Stimulated activated CD4-positive, alpha-beta T cell treated with anti-CD3 and anti-CD28 coated beads, Interleukin-1b, Interleukin-23, amount 100 ng/mL, for 1 hour (primary cell): ENCODE measurements at regions not wholly inside any gene's neighbourhood (a gene's known extent, or its start where the extent isn't known, plus 50 kb on each side); places are given as distances from the start of the nearest gene placed in this dataset.
"Not testable (repeated sequence)": the region's sequence is repeated elsewhere in the genome, so short reads cannot be mapped to it uniquely, and the experiment has no call there.

Source experiments
- DNase-seq, 2 donors: peaks; one replicate each; pipeline ENCODE4 v3.0.0-alpha.2; 2020; ENCODE audit warnings: low read depth in 2 of 2

DNA sequence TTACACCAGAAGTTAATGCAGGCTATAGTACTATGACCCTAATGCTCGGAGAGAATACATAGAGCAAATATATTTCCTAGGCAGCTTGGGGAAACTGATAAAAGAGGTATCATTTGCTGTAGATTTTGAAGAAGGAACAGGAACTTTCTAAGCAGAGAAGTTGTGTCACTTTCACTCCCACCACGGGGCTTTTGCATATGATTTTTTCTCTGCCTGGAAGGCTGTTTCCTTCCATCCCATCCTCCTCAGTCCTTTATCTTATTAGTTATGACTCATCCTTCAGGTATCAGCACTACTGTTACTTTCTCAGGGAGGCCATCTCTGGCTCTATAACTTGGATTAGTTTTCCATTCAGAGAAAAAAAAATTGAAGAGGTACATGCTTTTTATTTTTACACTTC, 2006.1 kb upstream of the WWC1 start:
- no peak for DNase-seq

DNA sequence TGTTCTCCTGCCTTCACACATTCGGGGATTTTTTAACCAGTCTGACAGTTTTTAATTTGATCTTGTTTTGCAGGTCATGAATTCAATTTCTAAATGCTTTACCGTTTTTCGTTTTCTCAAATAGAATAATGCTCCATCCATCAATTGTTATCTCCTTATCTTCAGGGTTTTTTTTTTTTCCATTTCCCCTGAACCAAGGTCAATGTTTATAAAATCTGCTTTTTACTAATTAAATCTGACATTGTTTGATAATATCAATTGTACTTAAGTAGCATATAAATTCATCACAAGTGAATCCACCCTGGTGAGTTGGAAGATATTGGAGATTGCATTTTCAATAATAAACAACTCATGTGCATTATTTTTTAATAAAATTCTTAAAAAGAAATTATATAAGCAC, 2004.6 kb upstream of the WWC1 start:
- no peak for DNase-seq

- no peak for DNase-seq
Observed at GRCh38 chr5:166287866-166288265, 2003.6 kb upstream of the WWC1 start.

- not testable (repeated sequence) for DNase-seq
Observed at GRCh38 chr5:166291800-166292199, 1999.6 kb upstream of the WWC1 start.

GRCh38 chr5:166293892-166294291, 1997.6 kb upstream of the WWC1 start:
- DNase-seq = no peak

- no peak for DNase-seq
Observed at GRCh38 chr5:166302166-166302565, 1989.3 kb upstream of the WWC1 start.

DNA sequence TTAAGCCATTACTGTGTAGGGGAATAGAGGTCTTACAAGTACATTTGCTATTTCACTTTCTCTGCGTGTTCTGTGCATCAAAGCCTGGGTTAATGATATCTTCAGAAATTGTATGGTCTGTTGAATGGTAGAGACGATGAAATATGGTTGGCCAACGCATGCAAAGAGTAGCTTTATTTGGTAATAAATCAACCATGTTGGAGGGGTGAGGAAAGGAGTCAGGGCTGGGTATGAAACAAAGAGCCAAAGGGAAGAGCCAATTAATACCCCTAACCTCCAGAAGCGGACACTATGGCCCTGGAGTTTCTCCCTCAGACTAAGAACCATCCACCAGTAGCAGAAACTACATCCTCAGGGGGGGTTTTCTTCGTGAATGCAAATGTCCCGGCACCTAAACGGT, 1974.0 kb upstream of the WWC1 start:
- DNase-seq = no peak

DNA sequence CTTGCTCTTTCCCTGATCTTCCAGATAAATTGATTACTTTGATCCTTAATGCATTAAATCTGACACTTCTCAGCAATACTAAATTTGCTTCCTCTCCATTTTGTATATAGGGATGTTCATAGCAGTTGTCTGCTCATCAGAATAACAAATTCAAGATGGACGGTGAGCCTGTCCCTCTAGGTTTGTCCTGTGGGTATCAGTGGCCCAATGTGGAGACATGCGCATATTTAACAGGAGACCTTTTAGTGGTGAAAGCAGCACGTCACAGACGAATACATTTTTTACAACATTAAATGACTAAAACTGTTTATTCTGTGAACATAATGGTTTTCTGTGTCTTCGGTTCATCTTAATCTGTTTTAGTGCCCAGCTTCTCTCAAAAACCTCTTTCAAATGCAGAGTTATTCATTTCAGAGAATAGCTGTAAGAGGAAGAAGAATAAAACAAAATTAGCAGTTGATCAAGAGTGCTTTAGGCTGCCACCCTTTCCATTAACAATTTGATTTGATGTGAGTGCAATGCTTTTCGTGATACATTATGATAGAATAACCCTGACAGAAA, 1970.4 kb upstream of the WWC1 start:
- DNase-seq = no peak

GRCh38 chr5:166324372-166324771, 1967.1 kb upstream of the WWC1 start:
- no peak for DNase-seq

- DNase-seq = no peak
Observed at GRCh38 chr5:166329149-166329800, 1962.2 kb upstream of the WWC1 start.

DNA sequence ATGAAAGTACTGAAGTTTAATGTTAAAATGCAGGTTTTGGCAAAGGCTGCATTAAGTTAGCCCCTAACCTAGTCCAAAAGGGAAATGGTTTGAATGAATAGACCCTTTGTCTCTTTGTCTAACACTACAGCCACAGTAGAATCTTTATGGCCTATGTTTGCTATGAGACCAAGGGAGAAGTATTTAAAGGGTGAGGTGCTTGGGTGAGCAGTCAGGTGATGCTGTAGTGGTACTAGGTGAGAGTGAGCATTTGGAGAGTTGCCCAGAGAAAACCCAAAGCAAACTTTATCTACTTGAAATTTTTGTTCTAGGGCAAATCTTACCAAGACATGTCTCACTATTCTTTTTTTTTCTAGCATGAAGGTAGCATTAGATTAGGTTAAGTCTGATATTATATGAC, 1961.4 kb upstream of the WWC1 start:
- DNase-seq = no peak

GRCh38 chr5:166331521-166331920, 1959.9 kb upstream of the WWC1 start:
- DNase-seq = no peak

GRCh38 chr5:166338801-166339200, 1952.6 kb upstream of the WWC1 start:
- DNase-seq = no peak

- DNase-seq = no peak
Observed at GRCh38 chr5:166340039-166340438, 1951.4 kb upstream of the WWC1 start.

DNA sequence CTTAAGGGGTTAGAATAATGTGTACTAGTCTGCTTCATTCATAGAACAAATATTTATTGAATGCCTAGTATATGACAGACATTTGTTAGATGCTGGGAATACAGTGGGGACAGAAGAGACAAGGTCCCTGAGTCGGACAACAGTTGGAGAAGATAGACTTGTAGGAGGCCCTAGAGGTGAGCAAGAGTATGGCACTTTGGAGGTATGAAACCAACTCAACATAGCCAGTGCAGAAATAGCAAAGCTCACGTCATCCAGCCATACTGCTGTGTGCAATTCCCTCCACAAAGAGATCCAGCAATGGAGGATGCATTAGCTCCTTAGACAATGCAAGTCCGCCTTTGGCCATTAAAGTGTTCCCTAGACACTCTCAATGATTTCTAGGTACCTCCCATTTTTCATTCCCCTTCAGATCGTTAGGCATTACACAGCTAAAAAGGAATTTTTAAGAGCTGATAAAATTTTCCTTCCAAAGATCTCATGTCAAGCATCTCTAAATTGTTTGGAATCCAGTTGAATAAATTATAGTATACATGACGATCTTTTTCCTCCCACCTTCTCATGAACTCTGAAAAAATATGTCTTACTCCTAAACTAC, 1949.6 kb upstream of the WWC1 start:
- no peak for DNase-seq

- no peak for DNase-seq
Observed at GRCh38 chr5:166342402-166342801, 1949.0 kb upstream of the WWC1 start.

GRCh38 chr5:166346726-166347374, 1944.6 kb upstream of the WWC1 start:
- no peak for DNase-seq

DNA sequence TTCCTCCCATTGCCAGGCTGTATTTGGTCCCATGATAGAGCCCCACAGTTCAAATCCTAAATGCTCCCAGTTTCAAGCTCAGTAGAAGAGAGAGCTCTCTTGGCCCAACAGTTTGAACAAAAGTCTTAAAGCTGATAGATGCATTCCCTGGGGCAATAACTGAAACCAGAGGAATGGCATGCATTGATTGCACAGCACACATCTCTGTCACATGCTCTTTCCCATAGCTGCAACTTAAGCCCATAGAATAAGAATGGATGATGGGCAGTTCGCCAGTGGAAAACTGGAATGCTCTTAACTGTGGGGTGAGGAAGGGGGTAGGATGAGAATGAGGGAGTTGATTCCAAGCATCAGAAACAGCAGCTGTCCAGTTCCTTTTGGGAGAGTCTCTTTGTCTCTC, 1942.4 kb upstream of the WWC1 start:
- no peak for DNase-seq

- DNase-seq = no peak
Observed at GRCh38 chr5:166353580-166353979, 1937.9 kb upstream of the WWC1 start.

DNA sequence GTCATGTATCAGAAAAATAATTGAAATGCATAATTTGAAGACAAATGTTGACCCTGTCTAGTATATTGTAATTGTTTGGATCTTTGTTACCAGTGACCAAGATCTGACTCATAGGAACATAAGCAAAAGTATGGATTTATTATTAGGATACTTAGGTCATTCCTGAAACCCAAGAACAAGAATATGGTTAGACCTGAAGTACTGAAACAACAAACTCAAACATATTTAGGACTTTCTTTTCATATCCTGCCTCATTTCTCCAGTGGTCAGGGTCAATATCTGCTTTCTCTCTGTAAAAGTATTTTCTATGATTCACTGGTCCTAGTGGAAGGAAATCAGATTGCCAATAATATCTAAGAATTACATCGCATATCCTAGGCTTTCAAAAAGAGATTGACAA, 1937.1 kb upstream of the WWC1 start:
- no peak for DNase-seq

GRCh38 chr5:166356096-166356495, 1935.3 kb upstream of the WWC1 start:
- no peak for DNase-seq

DNA sequence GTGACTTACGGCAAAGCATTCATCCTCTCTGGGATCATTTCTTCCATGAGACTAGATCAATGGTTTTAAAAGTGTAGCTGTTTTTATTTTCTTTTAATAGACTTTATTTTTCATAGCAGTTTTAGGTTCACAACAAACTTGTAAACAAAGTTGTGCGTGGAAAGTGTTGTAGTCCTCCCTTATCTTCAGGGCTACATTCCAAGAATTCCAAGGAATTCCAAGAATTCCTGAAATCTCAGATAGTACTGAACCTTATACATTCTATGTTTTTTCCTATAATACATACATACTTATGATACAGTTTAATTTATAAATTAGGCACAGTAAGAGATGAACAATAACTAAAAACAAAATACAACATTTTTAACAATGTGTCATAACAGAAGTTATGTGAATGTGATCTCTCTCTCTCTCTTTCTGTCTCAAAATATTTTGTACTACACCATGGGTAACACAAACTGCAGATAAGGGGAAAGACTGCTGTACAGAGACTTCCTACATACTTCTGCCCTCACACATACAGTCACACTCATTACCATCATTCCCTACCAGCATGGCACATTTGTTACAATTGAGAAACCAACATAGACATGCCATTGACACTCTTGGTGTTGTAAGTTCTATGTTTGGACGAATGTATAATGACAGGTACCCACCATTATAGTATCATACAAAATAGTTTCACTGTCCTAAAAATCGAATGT, 1933.2 kb upstream of the WWC1 start:
- no peak for DNase-seq
